HepG2 (cell line): ENCODE measurements at regions not wholly inside any gene's neighbourhood (a gene's known extent, or its start where the extent isn't known, plus 50 kb on each side); places are given as distances from the start of the nearest gene placed in this dataset.

Experiments used
- ATAC-seq: fragments of 200-7000 bp; cut with Tn5 transposase; 3 replicates; pipeline ENCODE4 v1.9.1; 2020; ENCODE audit warnings: mild to moderate bottlenecking, moderate library complexity
- BruUV-seq: library from RNA; stranded (reverse); fragments of 400-500 nt; replicated peaks from 2 replicates; lab custom pipeline; 2021; lab: Mats Ljungman, UMichigan
- CTCF ChIA-PET: fragments of 300-600 bp; formaldehyde crosslinking; extraction: SDS; loops from one replicate; lab custom pipeline; 2021; ENCODE audit warnings: low total read pairs, inconsistent platforms, low intra/inter-chr PET ratio; lab: Yijun Ruan, JAX
- POLR2A ChIA-PET: fragments of 350-600 bp; sonication (Branson Sonifier 250); formaldehyde crosslinking; loops from one replicate; lab custom pipeline; 2020; ENCODE audit warnings: antibody characterized with exemption, inconsistent platforms; lab: Yijun Ruan, JAX
- DNase-seq: peaks from one replicate; pipeline ENCODE4 v3.0.0-alpha.2; 2015; ENCODE audit warnings: low spot score
- FAIRE-seq: peaks from 3 replicates; lab custom pipeline; 2011; peaks lifted over from hg19 to GRCh38; lab: Jason Lieb, UNC
- H2AFZ ChIP-seq: one replicate; pipeline ENCODE4 v1.6.1; 2011; ENCODE audit warnings: low read length, inconsistent platforms
- H3K27ac ChIP-seq: fragments of 300-600 bp; 3 replicates; pipeline ENCODE4 v1.8.0; 2011; ENCODE audit warnings: mixed run types, mild to moderate bottlenecking, mixed read lengths, low read length, inconsistent platforms; ENCODE audit not compliant: insufficient read depth; ENCODE audit errors: extremely low read length
- H3K27me3 ChIP-seq, 2 experiments: fragments of 200-600 bp in 1 of 2; 2 replicates in 1 of 2; 3 replicates in 1 of 2; pipeline versions ENCODE4 v1.6.0 to v1.8.0; 2011; ENCODE audit warnings: low read length in 2 of 2, mild to moderate bottlenecking in 2 of 2, moderate library complexity in 2 of 2, inconsistent platforms in 1 of 2; ENCODE audit not compliant: insufficient read depth in 2 of 2, control insufficient read depth in 1 of 2
- H3K36me3 ChIP-seq, 2 experiments: fragments of 200-600 bp in 1 of 2; replicated peaks in 1 of 2; 2 replicates in 1 of 2; 3 replicates in 1 of 2; pipeline versions ENCODE4 v1.5.1 to v1.8.0; 2011; ENCODE audit warnings: low read length in 2 of 2, inconsistent platforms in 1 of 2; ENCODE audit not compliant: insufficient read depth in 2 of 2, control insufficient read depth in 1 of 2
- H3K4me1 ChIP-seq: 2 replicates; pipeline ENCODE4 v1.5.1; 2012; ENCODE audit warnings: low read length, inconsistent platforms; ENCODE audit not compliant: insufficient read depth
- H3K4me2 ChIP-seq: 2 replicates; pipeline ENCODE4 v1.6.0; 2011; ENCODE audit warnings: low read depth, low read length, inconsistent platforms
- H3K4me3 ChIP-seq, 3 experiments: fragments of 200-600 bp in 1 of 3; sonication (generic), shearing (Covaris generic) in 1 of 3; replicated peaks in 1 of 3; 2 replicates each; pipeline ENCODE4 v1.5.1; 2011 to 2016; ENCODE audit warnings: low read length in 3 of 3, inconsistent platforms in 2 of 3, low read depth in 2 of 3, mild to moderate bottlenecking in 2 of 3, control low read depth in 1 of 3, mixed read lengths in 1 of 3; ENCODE audit not compliant: insufficient read depth in 1 of 3
- H3K79me2 ChIP-seq: one replicate; pipeline ENCODE4 v1.6.1; 2011; ENCODE audit warnings: low read length, inconsistent platforms; ENCODE audit not compliant: insufficient read depth
- H3K9ac ChIP-seq: 2 replicates; pipeline ENCODE4 v1.6.0; 2011; ENCODE audit warnings: mild to moderate bottlenecking, low read depth, low read length, inconsistent platforms; ENCODE audit not compliant: insufficient read depth
- H3K9me3 ChIP-seq: 2 replicates; pipeline ENCODE4 v1.5.1; 2012; ENCODE audit warnings: mild to moderate bottlenecking, low read length
- H4K20me1 ChIP-seq: 2 replicates; pipeline ENCODE4 v1.6.0; 2011; ENCODE audit warnings: inconsistent platforms, mild to moderate bottlenecking, low read length, moderate library complexity; ENCODE audit not compliant: insufficient read depth
- ARHGAP35 ChIP-seq: sonication (generic); formaldehyde crosslinking; IDR thresholded peaks from 2 replicates; pipeline ENCODE4 v1.9.0; 2022; ENCODE audit warnings: mild to moderate bottlenecking, inconsistent platforms, moderate library complexity, missing genetic modification reagents, borderline replicate concordance
- ATF1 ChIP-seq: IDR thresholded peaks from 2 replicates; pipeline ENCODE4 v1.6.1; 2016; ENCODE audit warnings: mild to moderate bottlenecking, control low read depth
- BCL6 ChIP-seq: IDR thresholded peaks from 2 replicates; pipeline ENCODE4 v1.6.1; 2016; ENCODE audit warnings: missing genetic modification reagents, missing compliant biosample characterization
- CEBPB ChIP-seq: IDR thresholded peaks from 2 replicates; pipeline ENCODE4 v1.6.1; 2011; ENCODE audit warnings: low read depth, low read length, improper control_type of control experiment, borderline replicate concordance
- CENPX ChIP-seq: sonication (generic); formaldehyde crosslinking; IDR thresholded peaks from 2 replicates; pipeline ENCODE4 v1.9.0; 2021; ENCODE audit warnings: mild to moderate bottlenecking, missing genetic modification reagents, moderate library complexity
- GPN1 ChIP-seq: sonication (generic); formaldehyde crosslinking; IDR thresholded peaks from 2 replicates; pipeline ENCODE4 v1.5.1; 2020; ENCODE audit warnings: missing genetic modification reagents, borderline replicate concordance
- HIC2 ChIP-seq: sonication (generic); formaldehyde crosslinking; IDR thresholded peaks from 2 replicates; pipeline ENCODE4 v1.9.0; 2022; ENCODE audit warnings: low read depth, missing genetic modification reagents
- HMG20B ChIP-seq: conservative IDR thresholded peaks from 2 replicates; pipeline ENCODE4 v1.6.1; 2016; ENCODE audit warnings: missing genetic modification reagents, missing compliant biosample characterization
- MTA3 ChIP-seq: sonication (generic); formaldehyde crosslinking; IDR thresholded peaks from 2 replicates; pipeline ENCODE4 v1.4.0; 2020; ENCODE audit warnings: missing genetic modification reagents
- PHB2 ChIP-seq: fragments of 450-650 bp; IDR thresholded peaks from 2 replicates; pipeline ENCODE4 v1.6.1; 2018; ENCODE audit not compliant: partially characterized antibody
- SOX13 ChIP-seq, 3 experiments: fragments of 450-650 bp in 1 of 3; sonication (generic) in 1 of 3; formaldehyde crosslinking in 1 of 3; IDR thresholded peaks in 2 of 3; conservative IDR thresholded peaks in 1 of 3; 2 replicates each; pipeline versions ENCODE4 v1.5.0 to v1.6.1; 2016 to 2020; ENCODE audit warnings: antibody characterized with exemption in 1 of 3, mild to moderate bottlenecking in 1 of 3, missing compliant biosample characterization in 1 of 3, missing genetic modification reagents in 1 of 3, moderate library complexity in 1 of 3
- XBP1 ChIP-seq: sonication (generic); formaldehyde crosslinking; IDR thresholded peaks from 2 replicates; pipeline ENCODE4 v1.5.0; 2020; ENCODE audit warnings: missing genetic modification reagents
- YEATS2 ChIP-seq: sonication (generic); formaldehyde crosslinking; IDR thresholded peaks from 2 replicates; pipeline ENCODE4 v1.4.0; 2020; ENCODE audit warnings: missing genetic modification reagents, borderline replicate concordance
- ZBTB46 ChIP-seq: sonication (generic); formaldehyde crosslinking; IDR thresholded peaks from 2 replicates; pipeline ENCODE4 v1.4.0; 2020; ENCODE audit warnings: mild to moderate bottlenecking, missing genetic modification reagents, borderline replicate concordance
- ZFYVE20 ChIP-seq: sonication (generic); formaldehyde crosslinking; IDR thresholded peaks from 2 replicates; pipeline ENCODE4 v1.8.0; 2023; ENCODE audit warnings: low read depth, mild to moderate bottlenecking, moderate library complexity, missing genetic modification reagents, borderline replicate concordance
- ZNF256 ChIP-seq: sonication (generic); formaldehyde crosslinking; conservative IDR thresholded peaks from 2 replicates; pipeline ENCODE4 v1.4.0; 2020; ENCODE audit warnings: missing genetic modification reagents
- ZNF777 ChIP-seq: sonication (generic); formaldehyde crosslinking; IDR thresholded peaks from 2 replicates; pipeline ENCODE4 v1.4.0; 2020; ENCODE audit warnings: missing genetic modification reagents
- WGBS: methylation state at CpG from one replicate; pipeline ENCODE4 v1.1.6; 2017; ENCODE audit warnings: low lambda C conversion rate; 5-methylcytosine and 5-hydroxymethylcytosine counted together
- in situ Hi-C: cut with HindIII; loops from 2 replicates; pipeline ENCODE4 v1.10.0; 2017; ENCODE audit warnings: low pct_unique_long_range_greater_than_20kb; ENCODE audit not compliant: extremely low pct_ligation_motif_present
- intact Hi-C: fragments of 100-400 bp; cut with micrococcal nuclease; formaldehyde crosslinking; loops from one replicate; pipeline ENCODE4 v1.10.0; 2022; ENCODE audit not compliant: unreplicated experiment

- DNase-seq: no peak
- FAIRE-seq: no peak
- no peaks in the 10 kb centered on the region for H4K20me1 ChIP-seq
- intact Hi-C loops: no loop called here
- H3K4me2 ChIP-seq: no peak overlapping the region
- ATAC-seq: no peak
- TF ChIP-seq ZBTB46 (CRISPR knock-in tag) (no peak), ZNF256 (CRISPR knock-in tag) (no peak), CEBPB (peak; percentile 43; the same call in 1 of the 2 replicates), CENPX (CRISPR knock-in tag) (no peak), ZNF777 (CRISPR knock-in tag) (no peak)
- BruUV-seq: no TSS peak
- H3K27ac ChIP-seq: no peak overlapping the region
- 2% methylated on average over 4 of the region's 4 CpGs for WGBS
- no peak overlapping the region for H3K9ac ChIP-seq
- no peak overlapping the region for H3K4me3 ChIP-seq
- H3K27me3 ChIP-seq: peaks cover 0 to 13% of the 10 kb centered on the region in 2 experiments; a peak in 3 of 5 replicates
- no peaks in the 10 kb centered on the region for H3K9me3 ChIP-seq
- in situ Hi-C loops: no loop called here
- H2AFZ ChIP-seq: no peak overlapping the region
- no peaks in the 10 kb centered on the region for H3K4me1 ChIP-seq
- no peaks in the 10 kb centered on the region for H3K79me2 ChIP-seq
- ChIA-PET CTCF (no interaction called here), POLR2A (no interaction called here)
- no peaks in the 10 kb centered on the region for H3K36me3 ChIP-seq
These were observed 91.2 kb upstream of the VEPH1 start for GRCh38 chr3:157594413-157594812.

GRCh38 chr3:157592769-157593168, 89.6 kb upstream of the VEPH1 start:
- H3K4me2 ChIP-seq: no peak overlapping the region
- DNase-seq: no peak
- H3K27ac ChIP-seq: no peak overlapping the region
- H3K27me3 ChIP-seq: peaks cover 0 to 13% of the 10 kb centered on the region in 2 experiments; a peak in 3 of 5 replicates
- WGBS: 32% methylated on average over 4 of the region's 6 CpGs
- H3K9ac ChIP-seq: no peak overlapping the region
- H3K36me3 ChIP-seq: no peaks in the 10 kb centered on the region
- ChIA-PET CTCF (no interaction called here), POLR2A (no interaction called here)
- no peaks in the 10 kb centered on the region for H4K20me1 ChIP-seq
- no TSS peak for BruUV-seq
- no peaks in the 10 kb centered on the region for H3K4me1 ChIP-seq
- no peak overlapping the region for H3K4me3 ChIP-seq
- no peaks in the 10 kb centered on the region for H3K79me2 ChIP-seq
- no peak for ATAC-seq
- in situ Hi-C loops: no loop called here
- no peaks in the 10 kb centered on the region for H3K9me3 ChIP-seq
- no peak for FAIRE-seq
- no peak overlapping the region for H2AFZ ChIP-seq
- intact Hi-C loops: no loop called here
- TF ChIP-seq ATF1 (CRISPR knock-in tag): no peak
- no peak for TF ChIP-seq MTA3 (CRISPR knock-in tag)
- no peak for TF ChIP-seq HMG20B (CRISPR knock-in tag)
- TF ChIP-seq HIC2: no peak
- TF ChIP-seq XBP1 (CRISPR knock-in tag): no peak
- no peak for TF ChIP-seq ARHGAP35
- TF ChIP-seq ZNF256 (CRISPR knock-in tag): no peak
- no peak for TF ChIP-seq PHB2
- no peak for TF ChIP-seq BCL6
- TF ChIP-seq GPN1 (CRISPR knock-in tag): no peak
- no peak for TF ChIP-seq SOX13 (IDR thresholded peaks at IDR 0.05)
- TF ChIP-seq SOX13 (CRISPR knock-in tag; conservative IDR thresholded peaks at IDR 0.05 in 1 of 2, IDR thresholded peaks at IDR 0.05 in 1 of 2): no peak
- no peak for TF ChIP-seq ZFYVE20 (CRISPR knock-in tag)
- no peak for TF ChIP-seq YEATS2 (CRISPR knock-in tag)
